Inflammatory macrophage treated with lipopolysaccharide for 1 hour (primary cell): ENCODE measurements at regions not wholly inside any gene's neighbourhood (a gene's known extent, or its start where the extent isn't known, plus 50 kb on each side); places are given as distances from the start of the nearest gene placed in this dataset.

Experiments
- DNase-seq, 2 donors: peaks; one replicate each; pipeline ENCODE4 v3.0.0-alpha.2; 2020 to 2022

- DNase-seq: no peak
Observed at GRCh38 chr2:164155558-164155957, 419.8 kb upstream of the FIGN start.

- DNase-seq: no peak
Observed at GRCh38 chr2:164151522-164151921, 415.7 kb upstream of the FIGN start.

- DNase-seq: no peak
Observed at GRCh38 chr2:164150604-164151003, 414.8 kb upstream of the FIGN start.

- no peak for DNase-seq
Observed at GRCh38 chr2:164146441-164146840, 410.6 kb upstream of the FIGN start.

- no peak for DNase-seq
Observed at GRCh38 chr2:164145093-164145987, 409.5 kb upstream of the FIGN start.

GRCh38 chr2:164143183-164143930, 407.5 kb upstream of the FIGN start:
- no peak for DNase-seq

- no peak for DNase-seq
Observed at GRCh38 chr2:164142755-164143154, 406.9 kb upstream of the FIGN start.

- DNase-seq: no peak
Observed at GRCh38 chr2:164141271-164141670, 405.5 kb upstream of the FIGN start.

GRCh38 chr2:164138750-164139149, 402.9 kb upstream of the FIGN start:
- no peak for DNase-seq

GRCh38 chr2:164134336-164134735, 398.5 kb upstream of the FIGN start:
- no peak for DNase-seq

GRCh38 chr2:164127971-164128527, 392.2 kb upstream of the FIGN start:
- DNase-seq: no peak

GRCh38 chr2:164126960-164127660, 391.3 kb upstream of the FIGN start:
- DNase-seq: no peak

GRCh38 chr2:164115806-164116205, 380.0 kb upstream of the FIGN start:
- no peak for DNase-seq

- DNase-seq: no peak
Observed at GRCh38 chr2:164114937-164115336, 379.1 kb upstream of the FIGN start.

- DNase-seq: no peak
Observed at GRCh38 chr2:164112105-164112504, 376.3 kb upstream of the FIGN start.

- DNase-seq: no peak
Observed at GRCh38 chr2:164110515-164110914, 374.7 kb upstream of the FIGN start.

- DNase-seq: no peak
Observed at GRCh38 chr2:164109006-164109405, 373.2 kb upstream of the FIGN start.

- no peak for DNase-seq
Observed at GRCh38 chr2:164103271-164103670, 367.5 kb upstream of the FIGN start.

GRCh38 chr2:164102366-164102765, 366.6 kb upstream of the FIGN start:
- DNase-seq: no peak

GRCh38 chr2:164091673-164092072, 355.9 kb upstream of the FIGN start:
- no peak for DNase-seq

- no peak for DNase-seq
Observed at GRCh38 chr2:164090533-164090932, 354.7 kb upstream of the FIGN start.

GRCh38 chr2:164084066-164084465, 348.3 kb upstream of the FIGN start:
- no peak for DNase-seq

GRCh38 chr2:164080486-164080885, 344.7 kb upstream of the FIGN start:
- DNase-seq: no peak
